ENCODE measurements at regions not wholly inside any gene's neighbourhood (a gene's known extent, or its start where the extent isn't known, plus 50 kb on each side); places are given as distances from the start of the nearest gene placed in this dataset.

GRCh38 chr12:124405151-124405550 is 110.3 kb downstream of the RFLNA start:
- TF ChIP-seq CTCF (conservative IDR thresholded peaks at IDR 0.05) (no peak), ZFX (IDR thresholded peaks at IDR 0.05) (no peak)

All from C4-2B (cell line).